ENCODE measurements at regions not wholly inside any gene's neighbourhood (a gene's known extent, or its start where the extent isn't known, plus 50 kb on each side); places are given as distances from the start of the nearest gene placed in this dataset.

DNA sequence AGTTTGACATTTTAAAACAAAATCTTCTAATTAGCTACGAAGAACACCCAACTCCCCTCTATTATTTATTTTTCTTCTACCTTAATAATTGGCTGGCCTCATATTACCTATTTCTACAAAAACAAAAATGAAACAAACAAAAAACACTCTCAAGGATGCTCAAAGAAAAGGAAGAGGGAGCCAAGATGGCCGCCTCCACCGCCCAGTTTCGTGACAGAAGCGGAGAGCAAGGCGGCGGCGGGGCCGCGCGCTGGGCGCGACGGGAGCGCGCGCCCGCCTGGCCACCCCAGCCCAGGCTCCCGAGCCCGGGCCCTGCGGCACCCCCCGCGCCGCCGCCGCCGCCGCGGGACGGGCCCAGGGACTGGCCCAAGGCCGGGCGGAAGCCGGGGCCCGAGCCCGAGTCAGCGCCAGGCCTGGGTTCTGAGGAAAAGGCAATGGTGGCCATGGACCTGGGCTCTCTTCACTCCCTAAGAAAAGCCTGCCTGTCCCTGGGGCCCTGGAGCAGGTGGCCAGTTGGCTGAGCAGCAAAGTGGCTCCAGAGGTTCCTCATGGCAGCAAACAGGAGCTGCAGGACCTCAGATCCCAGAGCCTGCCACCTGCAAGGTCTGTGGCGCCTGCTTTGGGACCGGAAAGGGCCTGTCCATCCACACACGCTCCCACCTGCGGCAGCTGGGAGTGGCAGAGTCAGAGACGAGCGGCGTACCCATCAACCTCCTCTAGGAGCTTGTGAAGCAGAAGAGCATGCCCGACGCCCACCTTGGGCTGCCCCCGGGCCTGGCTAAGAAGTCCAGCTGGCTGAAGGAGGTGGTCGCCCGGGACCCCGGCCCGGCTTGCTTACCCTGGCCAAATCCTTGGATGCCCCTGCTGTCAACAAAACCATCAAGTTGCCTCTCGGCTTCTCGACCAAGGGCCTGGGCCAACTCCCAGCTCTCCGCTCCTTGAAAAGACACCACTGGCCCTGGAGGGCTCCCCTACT, 543.2 kb upstream of the CCDC179 start:
- Histone ChIP-seq H3K27me3 (ENCODE audit: control insufficient read depth, insufficient read depth, low read length) (no peaks in the 10 kb centered on the region), H3K36me3 (ENCODE audit: control insufficient read depth, insufficient read depth, low read length) (no peaks in the 10 kb centered on the region), H3K4me1 (ENCODE audit: control insufficient read depth, insufficient read depth, low read length) (no peaks in the 10 kb centered on the region), H3K27ac (ENCODE audit: low read length) (no peak overlapping the region), H3K9me3 (ENCODE audit: control insufficient read depth, low read depth, low read length) (peaks cover 33% of the 10 kb centered on the region), H3K4me3 (ENCODE audit: low read length) (no peak overlapping the region)
- DNase-seq, result no peak
- WGBS (ENCODE audit: insufficient coverage, low lambda C conversion rate), result 100% methylated on average over 1 of the region's 53 CpGs

DNA sequence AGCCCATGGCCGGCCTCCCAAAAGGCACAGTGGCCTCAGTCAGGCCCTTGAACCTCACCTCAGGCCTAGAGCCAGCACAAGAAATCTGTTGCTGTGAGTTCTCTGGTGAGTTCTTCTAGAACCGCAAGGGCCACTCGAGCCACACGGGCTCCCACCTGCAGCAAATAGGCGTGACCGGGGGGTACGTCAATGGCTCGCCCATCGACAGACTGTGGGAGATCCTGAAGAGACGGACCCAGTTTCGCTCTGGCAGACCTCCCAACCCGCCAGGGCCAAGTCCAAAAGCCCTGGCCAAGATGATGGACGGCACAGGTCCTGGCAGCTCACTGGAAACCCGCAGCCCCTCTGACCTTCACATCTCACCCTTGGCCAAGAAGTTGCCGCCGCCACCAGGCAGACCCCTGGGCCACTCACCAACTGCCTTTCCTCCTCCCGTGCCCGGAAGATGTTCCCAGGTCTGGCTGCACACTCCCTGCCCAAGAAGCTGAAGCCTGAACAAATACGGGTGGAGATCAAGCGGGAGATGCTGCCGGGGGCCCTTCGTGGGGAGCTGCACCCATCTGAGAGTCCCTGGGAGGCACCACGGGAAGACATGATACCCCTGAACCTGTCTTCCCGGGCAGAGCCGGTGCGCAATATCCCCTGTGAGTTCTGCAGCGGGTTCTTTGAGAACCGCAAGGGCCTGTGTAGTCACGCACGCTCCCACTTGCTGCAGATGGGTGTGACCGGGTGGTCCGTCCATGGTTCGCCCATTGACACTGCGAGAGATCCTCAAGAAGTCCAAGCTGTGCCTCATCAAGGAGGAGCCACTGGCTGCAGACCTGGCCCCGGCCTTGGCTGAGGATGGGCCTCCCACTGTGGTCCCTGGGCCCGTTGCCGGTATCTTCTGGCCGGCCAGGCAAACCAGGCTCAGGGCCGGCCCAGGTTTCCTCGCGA, 544.2 kb upstream of the CCDC179 start:
- WGBS (ENCODE audit: insufficient coverage, low lambda C conversion rate), result no CpG with 5 or more reads among the region's 41 CpGs
- H3K9me3 ChIP-seq (ENCODE audit: control insufficient read depth, low read depth, low read length), result peaks cover 33% of the 10 kb centered on the region
- no peaks in the 10 kb centered on the region for H3K4me1 ChIP-seq (ENCODE audit: control insufficient read depth, insufficient read depth, low read length)
- no peak overlapping the region for H3K4me3 ChIP-seq (ENCODE audit: low read length)
- DNase-seq, result no peak
- H3K27ac ChIP-seq (ENCODE audit: low read length), result no peak overlapping the region
- no peaks in the 10 kb centered on the region for H3K36me3 ChIP-seq (ENCODE audit: control insufficient read depth, insufficient read depth, low read length)
- H3K27me3 ChIP-seq (ENCODE audit: control insufficient read depth, insufficient read depth, low read length), result no peaks in the 10 kb centered on the region

DNA sequence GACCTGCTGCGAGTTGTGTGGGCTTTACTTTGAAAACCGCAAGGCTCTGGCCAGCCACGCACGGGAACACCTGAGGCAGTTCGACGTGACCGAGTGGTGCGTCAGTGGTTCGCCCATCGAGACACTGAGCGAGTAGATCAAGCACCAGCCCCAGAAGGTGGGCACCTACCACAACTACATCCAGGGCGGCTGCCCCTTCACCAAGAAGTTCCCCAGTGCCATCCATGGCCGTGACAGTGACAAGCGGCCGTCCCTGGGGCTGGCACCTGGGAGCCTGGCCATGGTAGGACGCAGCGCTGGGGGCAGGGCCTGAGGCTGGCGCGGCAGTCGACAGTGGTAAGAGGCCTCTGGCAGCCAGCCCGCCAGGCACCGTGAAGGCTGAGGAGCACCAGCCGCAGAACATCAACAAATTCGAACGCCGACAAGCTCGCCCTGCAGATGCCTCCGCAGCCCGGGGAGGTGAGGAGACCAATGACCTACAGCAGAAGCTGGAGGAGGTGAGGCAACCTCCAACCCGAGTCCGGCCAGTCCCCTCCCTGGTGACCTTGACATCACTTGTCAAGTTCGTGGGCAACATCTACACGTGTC, 545.2 kb upstream of the CCDC179 start:
- H3K4me1 ChIP-seq (ENCODE audit: control insufficient read depth, insufficient read depth, low read length), result no peaks in the 10 kb centered on the region

DNA sequence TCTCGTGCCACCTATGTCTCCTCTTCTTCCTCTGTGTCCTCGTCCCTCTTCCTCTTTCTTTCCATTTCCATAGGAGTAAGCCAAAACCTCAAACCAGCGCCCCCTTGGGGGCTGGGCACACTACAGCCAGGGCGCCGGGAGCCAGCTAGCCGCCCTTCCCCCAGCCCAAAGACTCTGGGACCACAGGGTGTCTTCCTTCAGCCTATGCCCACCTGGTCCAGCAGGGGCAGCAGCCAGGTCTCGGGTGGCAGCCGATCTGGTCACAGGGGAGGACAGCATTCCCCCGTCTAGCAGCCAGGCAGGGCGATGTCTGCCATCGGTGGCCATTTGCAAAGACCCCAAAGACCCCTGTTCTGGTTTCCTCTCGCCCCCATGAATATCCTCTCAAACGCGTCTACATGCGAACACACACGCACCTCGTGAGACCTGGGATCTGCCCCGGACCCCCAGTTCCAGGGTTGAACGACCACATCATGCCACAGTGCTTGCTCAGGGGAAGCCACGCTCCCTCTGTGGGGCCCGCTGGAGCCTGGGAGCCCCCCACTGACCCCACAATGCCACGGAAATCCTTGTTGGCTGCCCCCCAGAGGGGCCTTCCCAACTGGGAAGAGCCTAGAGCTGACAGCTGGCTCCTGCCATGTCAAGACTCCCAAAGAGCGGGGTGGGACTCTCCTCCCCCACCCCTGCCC, 546.0 kb upstream of the CCDC179 start:
- WGBS (ENCODE audit: insufficient coverage, low lambda C conversion rate), result 83% methylated on average over 1 of the region's 23 CpGs
- Histone ChIP-seq H3K4me1 (ENCODE audit: control insufficient read depth, insufficient read depth, low read length) (no peaks in the 10 kb centered on the region), H3K27ac (ENCODE audit: low read length) (no peak overlapping the region), H3K27me3 (ENCODE audit: control insufficient read depth, insufficient read depth, low read length) (no peaks in the 10 kb centered on the region), H3K4me3 (ENCODE audit: low read length) (no peak overlapping the region), H3K36me3 (ENCODE audit: control insufficient read depth, insufficient read depth, low read length) (no peaks in the 10 kb centered on the region), H3K9me3 (ENCODE audit: control insufficient read depth, low read depth, low read length) (peaks cover 33% of the 10 kb centered on the region)
- DNase-seq, result no peak

More for the DNA sequence above, 545.2 kb upstream of the CCDC179 start:
- no CpG with 5 or more reads among the region's 33 CpGs for WGBS (ENCODE audit: insufficient coverage, low lambda C conversion rate)
- Histone ChIP-seq H3K27ac (ENCODE audit: low read length) (no peak overlapping the region), H3K9me3 (ENCODE audit: control insufficient read depth, low read depth, low read length) (peaks cover 33% of the 10 kb centered on the region), H3K36me3 (ENCODE audit: control insufficient read depth, insufficient read depth, low read length) (no peaks in the 10 kb centered on the region), H3K27me3 (ENCODE audit: control insufficient read depth, insufficient read depth, low read length) (no peaks in the 10 kb centered on the region), H3K4me3 (ENCODE audit: low read length) (no peak overlapping the region)
- no peak for DNase-seq

DNA sequence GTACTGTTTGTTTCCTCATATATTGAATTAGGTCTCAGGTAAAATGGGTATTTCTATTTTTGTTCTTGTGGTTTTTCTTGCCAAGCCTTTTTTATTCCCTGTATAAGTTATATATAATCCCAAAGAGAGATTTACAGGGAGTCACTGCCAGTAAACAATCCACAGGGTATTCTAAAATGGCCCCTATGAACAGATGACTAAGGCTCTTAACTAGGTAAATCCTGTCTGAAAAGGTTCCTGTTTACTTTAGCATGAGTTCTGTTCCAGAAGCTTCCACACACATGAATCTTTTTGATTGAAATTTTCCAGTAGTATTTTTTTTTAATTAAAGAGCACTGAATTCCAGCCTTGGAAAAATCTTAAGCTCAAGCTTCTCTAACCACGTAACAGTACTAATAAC, 552.8 kb upstream of the CCDC179 start:
- Histone ChIP-seq H3K27me3 (ENCODE audit: control insufficient read depth, insufficient read depth, low read length) (no peaks in the 10 kb centered on the region), H3K4me3 (ENCODE audit: low read length) (no peak overlapping the region), H3K27ac (ENCODE audit: low read length) (no peak overlapping the region), H3K36me3 (ENCODE audit: control insufficient read depth, insufficient read depth, low read length) (no peaks in the 10 kb centered on the region), H3K9me3 (ENCODE audit: control insufficient read depth, low read depth, low read length) (no peaks in the 10 kb centered on the region), H3K4me1 (ENCODE audit: control insufficient read depth, insufficient read depth, low read length) (no peaks in the 10 kb centered on the region)
- DNase-seq, result no peak
- WGBS (ENCODE audit: insufficient coverage, low lambda C conversion rate), result 88% methylated on average over 1 of the region's 1 CpG

DNA sequence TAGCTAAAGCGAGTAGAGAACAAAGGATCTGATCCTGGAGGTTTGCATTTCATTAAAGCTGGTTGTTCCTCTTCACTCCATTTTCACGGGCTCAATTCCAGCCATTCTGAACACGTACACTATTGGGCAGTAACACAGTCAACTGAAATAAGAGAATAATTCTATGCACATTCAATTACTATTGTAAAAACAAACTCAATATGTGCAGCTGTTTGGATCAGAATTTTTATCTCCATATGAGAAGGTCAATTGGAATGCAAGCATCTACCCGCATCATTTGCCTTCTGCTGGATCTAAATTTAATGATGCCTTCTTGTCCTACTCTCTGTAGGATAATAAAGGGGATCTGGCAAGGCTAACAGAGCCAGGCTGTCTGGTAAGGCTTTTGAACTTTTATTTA, 562.8 kb upstream of the CCDC179 start:
- no peaks in the 10 kb centered on the region for H3K27me3 ChIP-seq (ENCODE audit: control insufficient read depth, insufficient read depth, low read length)
- no peak for DNase-seq
- H3K4me3 ChIP-seq (ENCODE audit: low read length), result no peak overlapping the region
- no peak overlapping the region for H3K27ac ChIP-seq (ENCODE audit: low read length)
- no peaks in the 10 kb centered on the region for H3K9me3 ChIP-seq (ENCODE audit: control insufficient read depth, low read depth, low read length)
- H3K4me1 ChIP-seq (ENCODE audit: control insufficient read depth, insufficient read depth, low read length), result no peaks in the 10 kb centered on the region
- no CpG with 5 or more reads among the region's 4 CpGs for WGBS (ENCODE audit: insufficient coverage, low lambda C conversion rate)
- H3K36me3 ChIP-seq (ENCODE audit: control insufficient read depth, insufficient read depth, low read length), result no peaks in the 10 kb centered on the region

DNA sequence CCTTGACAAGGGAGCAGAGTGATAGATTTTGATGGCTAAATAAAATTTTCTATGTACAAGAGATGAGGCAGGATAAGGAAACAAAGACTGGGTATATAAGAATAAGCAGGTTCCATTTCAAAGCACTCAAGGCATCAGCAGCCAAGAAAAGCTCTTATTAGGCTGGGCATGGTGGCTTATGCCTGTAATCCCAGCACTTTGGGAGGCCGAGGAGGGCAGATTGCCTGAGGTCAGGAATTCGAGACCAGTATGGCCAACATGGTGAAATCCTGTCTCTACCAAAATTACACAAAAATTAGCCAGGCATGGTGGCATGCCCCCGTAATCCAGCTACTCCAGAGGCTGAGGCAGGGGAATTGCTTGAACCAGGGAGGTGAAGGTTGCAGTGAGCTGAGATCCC, 563.4 kb upstream of the CCDC179 start:
- H3K27ac ChIP-seq (ENCODE audit: low read length), result no peak overlapping the region
- no CpG with 5 or more reads among the region's 3 CpGs for WGBS (ENCODE audit: insufficient coverage, low lambda C conversion rate)
- DNase-seq, result no peak

DNA sequence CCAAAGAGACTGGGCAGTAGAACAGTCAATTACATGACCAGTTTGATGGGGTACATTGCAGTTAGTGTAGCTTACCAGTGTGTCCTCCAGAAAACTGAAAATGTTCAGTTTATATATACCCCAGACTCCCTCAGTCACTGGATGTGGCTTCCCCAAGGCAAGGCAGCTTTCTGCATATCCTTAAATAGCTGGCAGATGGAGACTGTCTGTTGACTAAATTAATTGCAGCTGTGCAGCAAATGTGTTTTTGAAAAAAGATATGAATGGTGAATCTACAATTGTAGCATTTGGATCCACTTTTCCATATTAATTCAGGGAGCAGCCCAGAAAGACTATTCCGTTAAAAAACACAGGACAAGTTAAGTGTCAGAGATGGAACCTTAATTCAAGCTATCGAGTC, 565.1 kb upstream of the CCDC179 start:
- 100% methylated on average over 1 of the region's 2 CpGs for WGBS (ENCODE audit: insufficient coverage, low lambda C conversion rate)
- Histone ChIP-seq H3K4me3 (ENCODE audit: low read length) (no peak overlapping the region), H3K27me3 (ENCODE audit: control insufficient read depth, insufficient read depth, low read length) (no peaks in the 10 kb centered on the region), H3K4me1 (ENCODE audit: control insufficient read depth, insufficient read depth, low read length) (no peaks in the 10 kb centered on the region), H3K27ac (ENCODE audit: low read length) (no peak overlapping the region), H3K9me3 (ENCODE audit: control insufficient read depth, low read depth, low read length) (no peaks in the 10 kb centered on the region), H3K36me3 (ENCODE audit: control insufficient read depth, insufficient read depth, low read length) (no peaks in the 10 kb centered on the region)
- no peak for DNase-seq

More for the DNA sequence above, 563.4 kb upstream of the CCDC179 start:
- no peaks in the 10 kb centered on the region for H3K4me1 ChIP-seq (ENCODE audit: control insufficient read depth, insufficient read depth, low read length)
- no peak overlapping the region for H3K4me3 ChIP-seq (ENCODE audit: low read length)
- no peaks in the 10 kb centered on the region for H3K9me3 ChIP-seq (ENCODE audit: control insufficient read depth, low read depth, low read length)
- no peaks in the 10 kb centered on the region for H3K27me3 ChIP-seq (ENCODE audit: control insufficient read depth, insufficient read depth, low read length)
- no peaks in the 10 kb centered on the region for H3K36me3 ChIP-seq (ENCODE audit: control insufficient read depth, insufficient read depth, low read length)

DNA sequence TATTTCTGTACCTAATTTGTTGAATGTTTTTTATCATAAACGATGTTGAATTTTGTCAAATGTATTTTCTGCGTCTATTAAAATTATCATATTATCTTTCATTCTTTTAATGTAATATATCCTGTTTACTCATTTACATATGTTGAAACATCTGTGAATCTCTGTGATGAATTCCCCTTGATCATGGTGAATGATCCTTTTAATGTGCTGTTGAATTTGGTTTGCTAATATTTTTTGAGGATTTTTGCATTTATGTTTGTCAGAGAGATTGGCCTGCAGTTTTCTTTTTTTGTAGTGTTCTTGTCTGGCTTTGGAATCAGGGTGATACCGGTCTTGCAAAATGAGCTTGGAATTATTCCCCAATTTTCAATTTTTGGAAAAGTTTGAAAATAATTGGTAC, 569.3 kb upstream of the CCDC179 start:
- Histone ChIP-seq H3K27me3 (ENCODE audit: control insufficient read depth, insufficient read depth, low read length) (no peaks in the 10 kb centered on the region), H3K36me3 (ENCODE audit: control insufficient read depth, insufficient read depth, low read length) (no peaks in the 10 kb centered on the region), H3K4me1 (ENCODE audit: control insufficient read depth, insufficient read depth, low read length) (no peaks in the 10 kb centered on the region), H3K4me3 (ENCODE audit: low read length) (no peak overlapping the region), H3K9me3 (ENCODE audit: control insufficient read depth, low read depth, low read length) (no peaks in the 10 kb centered on the region), H3K27ac (ENCODE audit: low read length) (no peak overlapping the region)
- no peak for DNase-seq
- WGBS (ENCODE audit: insufficient coverage, low lambda C conversion rate), result 94% methylated on average over 3 of the region's 3 CpGs

DNA sequence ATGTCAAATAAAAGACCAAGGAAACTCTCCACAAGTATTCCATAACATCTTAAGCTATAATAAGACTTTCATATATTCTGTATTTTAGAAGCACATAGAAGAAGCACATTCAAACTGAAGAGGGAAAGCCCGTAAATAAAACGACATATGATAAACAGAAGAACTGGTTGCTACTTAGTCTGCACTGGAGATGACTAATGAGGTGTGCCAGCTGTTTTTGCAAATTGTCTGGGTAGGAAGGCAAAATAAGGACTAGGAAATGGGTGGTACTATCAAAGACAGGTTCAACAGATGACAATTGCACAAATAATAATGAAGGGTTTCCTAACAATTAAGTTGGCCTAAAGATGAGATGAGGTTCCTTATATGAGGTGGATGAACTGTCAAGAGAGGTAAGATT, 593.2 kb upstream of the CCDC179 start:
- no peaks in the 10 kb centered on the region for H3K27me3 ChIP-seq (ENCODE audit: control insufficient read depth, insufficient read depth, low read length)
- no peaks in the 10 kb centered on the region for H3K9me3 ChIP-seq (ENCODE audit: control insufficient read depth, low read depth, low read length)
- no peaks in the 10 kb centered on the region for H3K4me1 ChIP-seq (ENCODE audit: control insufficient read depth, insufficient read depth, low read length)
- no peak for DNase-seq
- WGBS (ENCODE audit: insufficient coverage, low lambda C conversion rate), result 100% methylated on average over 2 of the region's 2 CpGs
- H3K36me3 ChIP-seq (ENCODE audit: control insufficient read depth, insufficient read depth, low read length), result no peaks in the 10 kb centered on the region
- H3K27ac ChIP-seq (ENCODE audit: low read length), result no peak overlapping the region
- no peak overlapping the region for H3K4me3 ChIP-seq (ENCODE audit: low read length)
